GM23248 (cell line): ENCODE measurements at regions not wholly inside any gene's neighbourhood (a gene's known extent, or its start where the extent isn't known, plus 50 kb on each side); places are given as distances from the start of the nearest gene placed in this dataset.
"Not testable (repeated sequence)": the region's sequence is repeated elsewhere in the genome, so short reads cannot be mapped to it uniquely, and the experiment has no call there.

Experiments
- DNase-seq: peaks from one replicate; pipeline ENCODE4 v3.0.0-alpha.2; 2015
- H2AFZ ChIP-seq: fragments of 200-600 bp; sonication (generic); 2 replicates; pipeline ENCODE4 v1.6.1; 2016; ENCODE audit warnings: antibody characterized with exemption
- H3F3A ChIP-seq: fragments of 200-600 bp; sonication (generic); 2 replicates; pipeline ENCODE4 v1.6.1; 2016; ENCODE audit warnings: mild to moderate bottlenecking, antibody characterized with exemption, mixed run types; ENCODE audit not compliant: insufficient read depth
- H3K27ac ChIP-seq: fragments of 200-600 bp; sonication (generic); 2 replicates; pipeline ENCODE4 v1.5.1; 2016; ENCODE audit warnings: mild to moderate bottlenecking
- H3K27me3 ChIP-seq: fragments of 200-600 bp; sonication (generic); replicated peaks from 2 replicates; pipeline ENCODE4 v1.6.1; 2016; ENCODE audit warnings: mild to moderate bottlenecking; ENCODE audit not compliant: insufficient read depth
- H3K36me3 ChIP-seq: fragments of 200-600 bp; sonication (generic); 2 replicates; pipeline ENCODE4 v1.6.1; 2016; ENCODE audit warnings: low read depth, mild to moderate bottlenecking
- H3K4me1 ChIP-seq: fragments of 200-600 bp; sonication (generic); 2 replicates; pipeline ENCODE4 v1.6.1; 2016; ENCODE audit warnings: mild to moderate bottlenecking; ENCODE audit not compliant: insufficient read depth
- H3K4me2 ChIP-seq: fragments of 200-600 bp; sonication (generic); one replicate; pipeline ENCODE4 v1.6.1; 2016; ENCODE audit warnings: mild to moderate bottlenecking; ENCODE audit not compliant: unreplicated experiment
- H3K4me3 ChIP-seq: fragments of 200-600 bp; sonication (generic); 2 replicates; pipeline ENCODE4 v1.5.1; 2016; ENCODE audit warnings: mild to moderate bottlenecking
- H3K79me2 ChIP-seq: fragments of 200-600 bp; sonication (generic); 2 replicates; pipeline ENCODE4 v1.6.1; 2016; ENCODE audit warnings: mild to moderate bottlenecking; ENCODE audit not compliant: insufficient read depth
- H3K9ac ChIP-seq: fragments of 200-600 bp; sonication (generic); 2 replicates; pipeline ENCODE4 v1.6.1; 2016; ENCODE audit warnings: mild to moderate bottlenecking
- H3K9me2 ChIP-seq: fragments of 200-600 bp; sonication (generic); 2 replicates; pipeline ENCODE4 v1.6.1; 2016; ENCODE audit warnings: mixed run types, mild to moderate bottlenecking, moderate library complexity; ENCODE audit not compliant: insufficient read depth
- H3K9me3 ChIP-seq: fragments of 200-600 bp; sonication (generic); one replicate; pipeline ENCODE4 v1.6.1; 2017; ENCODE audit warnings: low read depth
- H4K20me1 ChIP-seq: fragments of 200-600 bp; sonication (generic); 2 replicates; pipeline ENCODE4 v1.6.0; 2016; ENCODE audit not compliant: insufficient read depth
- EZH2 ChIP-seq: fragments of 200-600 bp; sonication (generic); IDR thresholded peaks from 2 replicates; pipeline ENCODE4 v1.6.1; 2018; ENCODE audit warnings: antibody characterized with exemption, mild to moderate bottlenecking; ENCODE audit not compliant: insufficient read depth, poor library complexity, severe bottlenecking
- EZH2phosphoT487 ChIP-seq: fragments of 200-600 bp; sonication (generic); IDR thresholded peaks from 2 replicates; pipeline ENCODE4 v1.6.1; 2018; ENCODE audit warnings: antibody characterized with exemption, moderate library complexity, mild to moderate bottlenecking, low read depth; ENCODE audit not compliant: insufficient read depth
- WGBS, 2 experiments: methylation state at CpG; one replicate each; pipeline ENCODE4 v1.1.6; 2015 to 2017; ENCODE audit warnings: low lambda C conversion rate in 2 of 2, low coverage in 1 of 2; ENCODE audit errors: missing lambda C conversion rate in 2 of 2; 5-methylcytosine and 5-hydroxymethylcytosine counted together
- in situ Hi-C: fragments of 300-500 bp; cut with MboI; formaldehyde crosslinking; loops from 2 replicates; pipeline ENCODE4 v1.15.0; 2020

DNA sequence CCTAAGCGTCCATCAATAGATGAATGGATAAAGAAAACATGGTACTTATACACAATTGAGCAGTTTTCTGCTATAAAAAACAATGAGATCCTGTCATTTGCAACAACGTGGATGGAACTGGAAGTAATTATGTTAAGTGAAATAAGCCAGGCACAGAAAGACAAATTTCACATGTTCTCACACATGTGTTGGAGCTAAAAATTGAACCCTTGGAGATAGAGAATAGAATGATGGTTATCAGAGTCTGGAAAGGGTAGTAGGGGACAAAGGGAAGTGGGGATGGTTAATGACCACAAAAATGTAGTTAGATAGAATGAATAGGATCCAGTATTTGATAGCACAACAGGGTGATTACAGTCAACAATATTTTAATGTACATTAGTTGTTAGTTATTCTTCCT is 1033.5 kb downstream of the HACE1 start:
- WGBS, 2 experiments: 3% methylated on average over 2 of the region's 2 CpGs
- DNase-seq: no peak
- Histone ChIP-seq H2AFZ (no peak overlapping the region), H3K36me3 (no peaks in the 10 kb centered on the region), H3K79me2 (no peaks in the 10 kb centered on the region), H3K4me3 (no peak overlapping the region), H3K9me2 (no peaks in the 10 kb centered on the region), H3K27ac (no peak overlapping the region), H3K4me2 (no peak overlapping the region), H3K9ac (no peak overlapping the region), H4K20me1 (no peaks in the 10 kb centered on the region), H3K9me3 (no peaks in the 10 kb centered on the region), H3F3A (no peaks in the 10 kb centered on the region), H3K27me3 (no peaks in the 10 kb centered on the region), H3K4me1 (no peaks in the 10 kb centered on the region)
- in situ Hi-C loops: no loop called here
- TF ChIP-seq EZH2 (no peak), EZH2phosphoT487 (no peak)

DNA sequence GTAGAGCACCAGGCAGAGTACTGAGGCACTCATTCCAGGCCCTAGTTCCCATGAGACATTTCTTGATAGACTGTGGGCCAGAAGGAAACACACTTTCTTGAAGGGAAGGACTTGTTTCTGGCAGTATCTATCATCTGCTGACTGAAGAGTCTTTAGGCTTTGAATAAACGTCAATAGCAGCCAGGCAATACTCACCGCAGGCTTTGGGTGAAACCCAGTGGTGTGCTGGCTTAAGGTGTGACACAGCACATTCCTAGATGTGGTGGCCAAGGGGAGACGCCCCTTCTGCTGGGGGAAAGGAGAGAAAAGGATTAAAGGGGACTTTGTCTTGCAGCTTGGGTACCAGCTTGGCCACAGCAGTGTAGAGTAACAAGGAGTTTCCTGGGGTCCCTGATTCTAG is 1039.6 kb downstream of the HACE1 start:
- no peak overlapping the region for H2AFZ ChIP-seq

DNA sequence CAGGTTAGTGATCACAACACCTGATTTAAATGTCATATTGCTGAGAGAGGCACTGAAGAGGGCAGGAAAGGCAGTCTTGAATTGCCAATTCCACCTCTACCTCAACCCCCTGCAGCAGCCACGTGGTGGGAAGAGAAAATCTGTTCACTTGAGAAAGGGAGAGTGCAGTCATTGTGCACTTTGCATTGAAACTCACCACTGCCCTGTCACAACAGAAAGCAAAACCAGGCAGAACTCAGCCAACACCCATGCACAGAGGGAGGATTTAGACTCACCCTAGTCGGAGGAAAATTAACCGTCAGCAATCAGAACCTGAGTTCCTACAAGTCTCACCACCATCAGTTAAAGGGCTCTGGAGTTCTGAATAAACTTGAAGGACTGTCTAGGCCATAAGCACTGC is 1040.2 kb downstream of the HACE1 start:
- Histone ChIP-seq H2AFZ (no peak overlapping the region), H3K79me2 (no peaks in the 10 kb centered on the region), H3K4me1 (no peaks in the 10 kb centered on the region), H3K36me3 (no peaks in the 10 kb centered on the region), H3K4me3 (no peak overlapping the region), H3K4me2 (no peak overlapping the region), H3K27me3 (no peaks in the 10 kb centered on the region), H3K27ac (no peak overlapping the region), H3F3A (no peaks in the 10 kb centered on the region), H3K9me2 (no peaks in the 10 kb centered on the region; the same call in 1 of the 2 replicates), H3K9me3 (no peaks in the 10 kb centered on the region), H4K20me1 (no peaks in the 10 kb centered on the region), H3K9ac (no peak overlapping the region)
- WGBS, 2 experiments: 12 to 13% methylated on average over 3 of the region's 3 CpGs
- in situ Hi-C loops: no loop called here
- TF ChIP-seq EZH2phosphoT487: no peak
- no peak for TF ChIP-seq EZH2
- DNase-seq: no peak

More for the DNA sequence above, 1039.6 kb downstream of the HACE1 start:
- H4K20me1 ChIP-seq: no peaks in the 10 kb centered on the region
- H3K4me2 ChIP-seq: no peak overlapping the region
- H3K9me3 ChIP-seq: no peaks in the 10 kb centered on the region
- H3K4me3 ChIP-seq: no peak overlapping the region
- H3K9ac ChIP-seq: no peak overlapping the region
- H3K9me2 ChIP-seq: no peaks in the 10 kb centered on the region; the same call in 1 of the 2 replicates
- 40% methylated on average over 3 of the region's 3 CpGs for WGBS, 2 experiments
- H3K27me3 ChIP-seq: no peaks in the 10 kb centered on the region
- no peak overlapping the region for H3K27ac ChIP-seq
- H3K36me3 ChIP-seq: no peaks in the 10 kb centered on the region
- in situ Hi-C loops: no loop called here
- H3K4me1 ChIP-seq: no peaks in the 10 kb centered on the region
- H3K79me2 ChIP-seq: no peaks in the 10 kb centered on the region
- no peak for TF ChIP-seq EZH2phosphoT487
- no peak for TF ChIP-seq EZH2
- no peaks in the 10 kb centered on the region for H3F3A ChIP-seq
- DNase-seq: no peak

DNA sequence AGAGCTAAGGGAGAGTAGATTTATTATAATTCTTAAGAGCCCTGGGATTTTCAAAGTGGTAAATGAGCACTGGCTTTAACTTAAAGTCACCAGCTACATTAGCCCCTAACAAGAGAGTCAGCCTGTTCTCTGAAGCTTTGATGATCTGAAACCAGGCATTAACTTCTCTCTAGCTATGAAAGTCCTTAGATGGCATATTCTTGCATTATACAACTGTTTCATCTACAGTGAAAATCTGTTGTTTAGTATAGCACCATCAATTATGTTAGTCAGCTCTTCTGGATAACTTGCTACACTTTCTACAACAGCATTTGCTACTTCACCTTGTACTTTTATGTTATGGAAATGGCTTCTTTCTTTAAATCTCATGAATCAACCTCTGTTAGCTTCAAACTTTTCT is 1046.7 kb downstream of the HACE1 start:
- no peaks in the 10 kb centered on the region for H3K27me3 ChIP-seq
- no peaks in the 10 kb centered on the region for H3K9me3 ChIP-seq
- H3K9ac ChIP-seq: no peak overlapping the region
- no peak overlapping the region for H3K27ac ChIP-seq
- H3K36me3 ChIP-seq: no peaks in the 10 kb centered on the region
- no peaks in the 10 kb centered on the region for H4K20me1 ChIP-seq
- no peak overlapping the region for H2AFZ ChIP-seq
- no peak overlapping the region for H3K4me3 ChIP-seq
- H3K4me1 ChIP-seq: no peaks in the 10 kb centered on the region
- no peaks in the 10 kb centered on the region for H3K79me2 ChIP-seq
- TF ChIP-seq EZH2 (no peak), EZH2phosphoT487 (no peak)
- H3K9me2 ChIP-seq: no peaks in the 10 kb centered on the region; the same call in 1 of the 2 replicates
- no peak overlapping the region for H3K4me2 ChIP-seq
- no peak for DNase-seq
- in situ Hi-C loops: no loop called here
- no peaks in the 10 kb centered on the region for H3F3A ChIP-seq

DNA sequence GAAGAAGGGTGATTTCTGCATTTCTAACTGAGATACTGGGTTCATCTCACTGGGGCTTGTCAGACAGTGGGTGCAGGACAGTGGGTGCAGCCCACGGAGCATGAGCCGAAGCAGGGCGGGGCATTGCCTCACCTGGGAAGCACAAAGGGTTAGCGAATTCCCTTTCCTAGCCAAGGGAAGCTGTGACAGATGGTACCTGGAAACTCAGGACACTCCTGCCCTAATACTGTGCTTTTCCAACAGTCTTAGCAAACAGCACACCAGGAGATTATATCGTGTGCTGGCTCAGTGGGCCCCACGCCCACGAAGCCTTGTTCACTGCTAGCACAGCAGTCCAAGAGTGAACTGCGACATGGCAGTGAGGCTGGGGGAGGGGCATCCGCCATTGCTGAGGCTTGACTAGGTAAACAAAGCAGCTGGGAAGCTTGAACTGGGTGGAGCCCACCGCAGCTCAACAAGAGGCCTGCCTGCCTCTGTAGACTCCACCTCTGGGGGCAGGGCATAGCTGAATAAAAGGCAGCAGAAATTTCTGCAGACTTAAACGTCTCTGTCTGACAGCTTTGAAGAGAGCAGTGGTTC is 1057.7 kb downstream of the HACE1 start:
- H4K20me1 ChIP-seq, H3K9me3 ChIP-seq, H3K79me2 ChIP-seq, H3K9me2 ChIP-seq, H3K27ac ChIP-seq, in situ Hi-C loops, H3K9ac ChIP-seq, H3K4me3 ChIP-seq, H3K4me2 ChIP-seq, H3K36me3 ChIP-seq, H3K27me3 ChIP-seq, H2AFZ ChIP-seq, H3K4me1 ChIP-seq, H3F3A ChIP-seq, DNase-seq: not testable (repeated sequence)
- 19 to 26% methylated on average over 11 of the region's 11 CpGs for WGBS, 2 experiments
